ENCODE measurements at regions not wholly inside any gene's neighbourhood (a gene's known extent, or its start where the extent isn't known, plus 50 kb on each side); places are given as distances from the start of the nearest gene placed in this dataset.

DNA sequence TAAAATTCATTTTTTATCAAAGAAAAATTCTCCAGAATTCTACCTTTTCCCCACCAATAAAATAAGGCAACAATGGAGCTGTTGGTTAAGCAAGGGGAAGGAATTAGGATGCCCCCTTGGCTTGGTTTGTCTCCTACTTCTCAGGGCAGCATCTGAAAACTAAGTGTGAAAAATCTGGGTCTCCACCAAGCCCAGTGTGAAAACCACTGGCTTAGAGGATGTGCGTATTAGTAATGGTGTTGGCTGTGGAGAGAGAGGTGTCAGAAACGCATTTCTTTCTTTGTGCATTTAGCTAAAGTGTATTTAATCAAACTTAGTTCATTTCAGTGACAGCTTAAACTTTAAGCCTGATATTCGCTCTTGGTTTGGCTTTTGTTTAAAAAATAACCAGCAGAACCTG is 662.7 kb downstream of the MCTP2 start:
- H4K20me1 ChIP-seq (ENCODE audit: control insufficient read depth, extremely low read depth, insufficient read depth, low read length): no peaks in the 10 kb centered on the region
- H3K9me1 ChIP-seq (ENCODE audit: control insufficient read depth, extremely low read depth, insufficient read depth, low read length): no peaks in the 10 kb centered on the region
- no peaks in the 10 kb centered on the region for H3K36me3 ChIP-seq (ENCODE audit: control insufficient read depth in 2 of 2, extremely low read depth in 1 of 2, insufficient read depth in 2 of 2, low read length in 2 of 2)
- FAIRE-seq (no peak), DNase-seq (ENCODE audit: low read depth, low spot score) (no peak)
- no peak for TF ChIP-seq EZH2 (IDR thresholded peaks at IDR 0.05; ENCODE audit: low read length)
- no peaks in the 10 kb centered on the region for H3K27me3 ChIP-seq (ENCODE audit: control insufficient read depth, extremely low read depth, insufficient read depth, low read length)
- no peak overlapping the region for H3K9ac ChIP-seq (ENCODE audit: control insufficient read depth, extremely low read depth, insufficient read depth, low read length)
- H2AFZ ChIP-seq (ENCODE audit: control insufficient read depth, low read length): no peak overlapping the region
- H3K79me2 ChIP-seq (ENCODE audit: control insufficient read depth, insufficient read depth, low read length): no peaks in the 10 kb centered on the region
- H3K4me2 ChIP-seq (ENCODE audit: control insufficient read depth, extremely low read depth, insufficient read depth, low read depth, low read length): no peak overlapping the region
- H3K4me1 ChIP-seq (ENCODE audit: control insufficient read depth, extremely low read depth, insufficient read depth, low read length): no peaks in the 10 kb centered on the region
- H3K27ac ChIP-seq (ENCODE audit: control insufficient read depth, insufficient read depth, low read length): no peak overlapping the region
- H3K9me3 ChIP-seq (ENCODE audit: control insufficient read depth, low read depth, low read length): no peaks in the 10 kb centered on the region
- H3K4me3 ChIP-seq (ENCODE audit: control insufficient read depth in 2 of 3, extremely low read depth in 1 of 3, insufficient read depth in 2 of 3, low read depth in 1 of 3, low read length in 3 of 3): no peak overlapping the region
- dilution Hi-C loops (cut with MboI; ENCODE audit: extremely low pct_ligation_motif_present, low sequenced_read_pairs): no loop called here

DNA sequence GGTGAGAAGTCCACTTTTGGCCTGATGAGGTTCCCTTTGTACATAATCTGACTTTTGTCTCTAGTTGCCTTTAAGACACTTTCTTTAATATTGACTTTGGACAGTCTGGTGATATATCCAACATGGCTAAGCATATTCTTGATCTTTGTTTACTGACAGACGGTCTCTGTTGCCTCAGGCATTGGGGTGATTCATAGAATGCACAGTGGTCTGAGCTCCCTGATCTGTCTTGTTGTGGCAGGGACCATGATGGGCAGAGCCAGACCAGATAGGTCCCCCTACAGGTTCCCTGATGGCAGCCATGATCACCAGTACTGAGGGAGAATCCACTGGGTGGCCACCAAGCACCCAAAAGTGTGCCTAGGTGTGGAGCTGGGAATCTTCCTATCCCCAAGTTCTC is 678.1 kb downstream of the MCTP2 start:
- no peaks in the 10 kb centered on the region for H3K9me3 ChIP-seq (ENCODE audit: control insufficient read depth, low read depth, low read length)
- TF ChIP-seq, protein P1, sequence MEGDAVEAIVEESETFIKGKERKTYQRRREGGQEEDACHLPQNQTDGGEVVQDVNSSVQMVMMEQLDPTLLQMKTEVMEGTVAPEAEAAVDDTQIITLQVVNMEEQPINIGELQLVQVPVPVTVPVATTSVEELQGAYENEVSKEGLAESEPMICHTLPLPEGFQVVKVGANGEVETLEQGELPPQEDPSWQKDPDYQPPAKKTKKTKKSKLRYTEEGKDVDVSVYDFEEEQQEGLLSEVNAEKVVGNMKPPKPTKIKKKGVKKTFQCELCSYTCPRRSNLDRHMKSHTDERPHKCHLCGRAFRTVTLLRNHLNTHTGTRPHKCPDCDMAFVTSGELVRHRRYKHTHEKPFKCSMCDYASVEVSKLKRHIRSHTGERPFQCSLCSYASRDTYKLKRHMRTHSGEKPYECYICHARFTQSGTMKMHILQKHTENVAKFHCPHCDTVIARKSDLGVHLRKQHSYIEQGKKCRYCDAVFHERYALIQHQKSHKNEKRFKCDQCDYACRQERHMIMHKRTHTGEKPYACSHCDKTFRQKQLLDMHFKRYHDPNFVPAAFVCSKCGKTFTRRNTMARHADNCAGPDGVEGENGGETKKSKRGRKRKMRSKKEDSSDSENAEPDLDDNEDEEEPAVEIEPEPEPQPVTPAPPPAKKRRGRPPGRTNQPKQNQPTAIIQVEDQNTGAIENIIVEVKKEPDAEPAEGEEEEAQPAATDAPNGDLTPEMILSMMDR (optimal IDR thresholded peaks at IDR 0.05 in 1 of 3, IDR thresholded peaks at IDR 0.05 in 1 of 3, conservative IDR thresholded peaks at IDR 0.05 in 1 of 3; ENCODE audit: extremely low read depth in 1 of 3, insufficient read depth in 2 of 3, low read length in 3 of 3): no peak
- TF ChIP-seq EZH2 (IDR thresholded peaks at IDR 0.05; ENCODE audit: low read length): no peak
- no peaks in the 10 kb centered on the region for H4K20me1 ChIP-seq (ENCODE audit: control insufficient read depth, extremely low read depth, insufficient read depth, low read length)
- no peak overlapping the region for H3K4me2 ChIP-seq (ENCODE audit: control insufficient read depth, extremely low read depth, insufficient read depth, low read depth, low read length)
- FAIRE-seq (no peak), DNase-seq (ENCODE audit: low read depth, low spot score) (no peak)
- H3K27ac ChIP-seq (ENCODE audit: control insufficient read depth, insufficient read depth, low read length): no peak overlapping the region
- H3K4me1 ChIP-seq (ENCODE audit: control insufficient read depth, extremely low read depth, insufficient read depth, low read length): no peaks in the 10 kb centered on the region
- dilution Hi-C loops (cut with MboI; ENCODE audit: extremely low pct_ligation_motif_present, low sequenced_read_pairs): no loop called here
- no peaks in the 10 kb centered on the region for H3K9me1 ChIP-seq (ENCODE audit: control insufficient read depth, extremely low read depth, insufficient read depth, low read length)
- no peak overlapping the region for H3K4me3 ChIP-seq (ENCODE audit: control insufficient read depth in 2 of 3, extremely low read depth in 1 of 3, insufficient read depth in 2 of 3, low read depth in 1 of 3, low read length in 3 of 3)
- no peaks in the 10 kb centered on the region for H3K79me2 ChIP-seq (ENCODE audit: control insufficient read depth, insufficient read depth, low read length)
- H2AFZ ChIP-seq (ENCODE audit: control insufficient read depth, low read length): no peak overlapping the region
- no peak overlapping the region for H3K9ac ChIP-seq (ENCODE audit: control insufficient read depth, extremely low read depth, insufficient read depth, low read length)
- H3K27me3 ChIP-seq (ENCODE audit: control insufficient read depth, extremely low read depth, insufficient read depth, low read length): no peaks in the 10 kb centered on the region
- no peaks in the 10 kb centered on the region for H3K36me3 ChIP-seq (ENCODE audit: control insufficient read depth in 2 of 2, extremely low read depth in 1 of 2, insufficient read depth in 2 of 2, low read length in 2 of 2)

DNA sequence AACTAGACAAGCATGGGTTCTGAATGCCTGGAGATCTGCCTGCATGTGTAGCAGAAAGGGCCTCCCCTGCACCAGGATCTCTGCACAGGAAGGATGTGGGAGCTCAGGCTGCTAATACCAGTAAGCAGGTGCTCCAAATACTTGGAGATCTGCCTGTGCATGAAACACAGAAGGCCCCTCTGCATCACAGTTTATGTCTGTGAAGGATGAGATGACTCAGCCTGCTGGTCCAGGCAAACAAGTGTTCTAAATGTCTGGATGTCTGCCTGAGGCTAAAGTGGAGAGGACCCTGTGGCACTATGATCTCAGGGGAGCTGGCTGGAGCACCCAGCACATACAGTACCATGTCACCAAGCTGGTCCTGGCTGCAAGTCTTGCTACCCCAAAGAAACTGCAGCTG is 678.8 kb downstream of the MCTP2 start:
- Histone ChIP-seq H3K9me3 (ENCODE audit: control insufficient read depth, low read depth, low read length) (no peaks in the 10 kb centered on the region), H3K27ac (ENCODE audit: control insufficient read depth, insufficient read depth, low read length) (no peak overlapping the region), H3K9ac (ENCODE audit: control insufficient read depth, extremely low read depth, insufficient read depth, low read length) (no peak overlapping the region), H3K4me2 (ENCODE audit: control insufficient read depth, extremely low read depth, insufficient read depth, low read depth, low read length) (no peak overlapping the region), H3K4me3 (ENCODE audit: control insufficient read depth in 2 of 3, extremely low read depth in 1 of 3, insufficient read depth in 2 of 3, low read depth in 1 of 3, low read length in 3 of 3) (no peak overlapping the region), H3K4me1 (ENCODE audit: control insufficient read depth, extremely low read depth, insufficient read depth, low read length) (no peaks in the 10 kb centered on the region), H3K79me2 (ENCODE audit: control insufficient read depth, insufficient read depth, low read length) (no peaks in the 10 kb centered on the region), H2AFZ (ENCODE audit: control insufficient read depth, low read length) (no peak overlapping the region), H4K20me1 (ENCODE audit: control insufficient read depth, extremely low read depth, insufficient read depth, low read length) (no peaks in the 10 kb centered on the region), H3K36me3 (ENCODE audit: control insufficient read depth in 2 of 2, extremely low read depth in 1 of 2, insufficient read depth in 2 of 2, low read length in 2 of 2) (no peaks in the 10 kb centered on the region), H3K27me3 (ENCODE audit: control insufficient read depth, extremely low read depth, insufficient read depth, low read length) (no peaks in the 10 kb centered on the region), H3K9me1 (ENCODE audit: control insufficient read depth, extremely low read depth, insufficient read depth, low read length) (no peaks in the 10 kb centered on the region)
- FAIRE-seq (no peak), DNase-seq (ENCODE audit: low read depth, low spot score) (peak; percentile 2)
- dilution Hi-C loops (cut with MboI; ENCODE audit: extremely low pct_ligation_motif_present, low sequenced_read_pairs): no loop called here
- TF ChIP-seq EZH2 (IDR thresholded peaks at IDR 0.05; ENCODE audit: low read length): no peak
- TF ChIP-seq, protein P1 (optimal IDR thresholded peaks at IDR 0.05 in 1 of 3, IDR thresholded peaks at IDR 0.05 in 1 of 3, conservative IDR thresholded peaks at IDR 0.05 in 1 of 3; ENCODE audit: extremely low read depth in 1 of 3, insufficient read depth in 2 of 3, low read length in 3 of 3): no peak

Measured in keratinocyte (primary cell).